ENCODE measurements at regions not wholly inside any gene's neighbourhood (a gene's known extent, or its start where the extent isn't known, plus 50 kb on each side); places are given as distances from the start of the nearest gene placed in this dataset.
"Not testable (repeated sequence)": the region's sequence is repeated elsewhere in the genome, so short reads cannot be mapped to it uniquely, and the experiment has no call there.

DNA sequence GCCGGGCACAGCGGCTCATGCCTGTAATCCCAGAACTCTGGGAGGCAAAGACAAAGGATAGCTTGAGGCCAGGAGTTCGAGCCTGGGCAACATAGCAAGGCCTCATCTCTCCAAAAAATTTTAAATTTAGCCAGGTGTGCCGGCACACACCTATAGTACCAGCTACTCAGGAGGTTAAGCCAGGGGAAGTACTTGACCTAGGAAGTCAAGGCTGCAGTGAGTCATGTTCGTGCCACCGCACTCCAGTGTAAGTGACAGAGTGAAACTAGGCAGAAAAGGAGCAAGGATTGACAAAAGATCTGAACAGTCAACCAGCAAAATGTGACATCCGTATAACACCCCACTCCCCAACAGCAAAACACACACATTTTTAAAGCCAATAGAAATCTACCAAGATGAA, 545.3 kb downstream of the FOXD4L6 start:
- H3K4me1 ChIP-seq (ENCODE audit: control insufficient read depth in 1 of 2, insufficient read depth in 2 of 2, low read length in 2 of 2); H3K4me2 ChIP-seq (ENCODE audit: low read length); H3K23ac ChIP-seq (ENCODE audit: low read length); H3K14ac ChIP-seq (ENCODE audit: low read length); H3K27me3 ChIP-seq (ENCODE audit: insufficient read depth, low read length); H3K36me3 ChIP-seq (ENCODE audit: control insufficient read depth in 1 of 2, insufficient read depth in 2 of 2, low read length in 2 of 2); DNase-seq; H2BK5ac ChIP-seq (ENCODE audit: low read depth, low read length, poor library complexity); H3K4me3 ChIP-seq (ENCODE audit: low read depth, low read length); H2AFZ ChIP-seq (ENCODE audit: insufficient read depth, low read length, poor library complexity); H3K18ac ChIP-seq (ENCODE audit: low read length); H4K8ac ChIP-seq (ENCODE audit: low read depth, low read length); H4K91ac ChIP-seq (ENCODE audit: low read depth, low read length); H2AK5ac ChIP-seq (ENCODE audit: low read length); H2BK12ac ChIP-seq (ENCODE audit: low read length); H3K79me1 ChIP-seq (ENCODE audit: low read length); H2BK120ac ChIP-seq (ENCODE audit: insufficient read depth, low read length, poor library complexity); H3K27ac ChIP-seq (ENCODE audit: low read depth, low read length); H3K9ac ChIP-seq (ENCODE audit: low read length); H3K4ac ChIP-seq (ENCODE audit: low read depth, low read length); H3K79me2 ChIP-seq (ENCODE audit: control insufficient read depth, insufficient read depth, low read length, poor library complexity); H3K9me3 ChIP-seq (ENCODE audit: insufficient read depth, low read depth, low read length); H4K12ac ChIP-seq (ENCODE audit: low read depth, low read length): not testable (repeated sequence)
- WGBS (ENCODE audit: extremely low coverage, insufficient coverage, insufficient read length) = no CpG with 5 or more reads among the region's 7 CpGs

DNA sequence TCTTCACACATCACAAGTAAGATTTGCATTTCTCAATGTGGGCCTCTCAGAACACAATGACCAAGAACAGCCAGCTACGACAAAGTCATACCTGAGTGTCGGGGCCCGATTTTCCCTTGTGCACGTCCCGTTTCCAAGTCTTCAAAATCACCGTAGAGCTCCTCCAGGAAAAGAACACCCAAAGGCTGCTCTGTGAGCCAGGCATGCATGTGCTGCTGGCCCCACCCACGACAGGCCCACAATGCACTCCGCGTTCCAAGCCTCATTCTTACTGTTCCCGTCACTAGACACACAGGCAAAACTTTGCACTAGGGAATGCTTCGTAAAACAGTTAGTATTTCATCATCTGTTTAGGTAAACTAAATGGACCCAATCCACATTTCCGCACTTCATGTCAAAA, 549.6 kb downstream of the FOXD4L6 start:
- H2BK120ac ChIP-seq (ENCODE audit: insufficient read depth, low read length, poor library complexity); H3K27me3 ChIP-seq (ENCODE audit: insufficient read depth, low read length); H3K23ac ChIP-seq (ENCODE audit: low read length); H3K79me2 ChIP-seq (ENCODE audit: control insufficient read depth, insufficient read depth, low read length, poor library complexity); H3K4ac ChIP-seq (ENCODE audit: low read depth, low read length); H3K79me1 ChIP-seq (ENCODE audit: low read length); H2AK5ac ChIP-seq (ENCODE audit: low read length); H3K9ac ChIP-seq (ENCODE audit: low read length); H3K36me3 ChIP-seq (ENCODE audit: control insufficient read depth in 1 of 2, insufficient read depth in 2 of 2, low read length in 2 of 2); H4K12ac ChIP-seq (ENCODE audit: low read depth, low read length); H4K8ac ChIP-seq (ENCODE audit: low read depth, low read length); H3K27ac ChIP-seq (ENCODE audit: low read depth, low read length); H3K14ac ChIP-seq (ENCODE audit: low read length); H4K91ac ChIP-seq (ENCODE audit: low read depth, low read length); H3K9me3 ChIP-seq (ENCODE audit: insufficient read depth, low read depth, low read length); H2BK12ac ChIP-seq (ENCODE audit: low read length); H3K4me2 ChIP-seq (ENCODE audit: low read length); H2AFZ ChIP-seq (ENCODE audit: insufficient read depth, low read length, poor library complexity); H2BK5ac ChIP-seq (ENCODE audit: low read depth, low read length, poor library complexity); H3K18ac ChIP-seq (ENCODE audit: low read length); H3K4me3 ChIP-seq (ENCODE audit: low read depth, low read length); H3K4me1 ChIP-seq (ENCODE audit: control insufficient read depth in 1 of 2, insufficient read depth in 2 of 2, low read length in 2 of 2): not testable (repeated sequence)
- DNase-seq = peak; percentile 12 to 36
- no CpG with 5 or more reads among the region's 12 CpGs for WGBS (ENCODE audit: extremely low coverage, insufficient coverage, insufficient read length)

Measured in trophoblast cell (in vitro differentiated cells and primary cell).